Jurkat, Clone E6-1 (cell line): ENCODE measurements at regions not wholly inside any gene's neighbourhood (a gene's known extent, or its start where the extent isn't known, plus 50 kb on each side); places are given as distances from the start of the nearest gene placed in this dataset.
"Not testable (repeated sequence)": the region's sequence is repeated elsewhere in the genome, so short reads cannot be mapped to it uniquely, and the experiment has no call there.

ENCODE experiments used
- DNase-seq: peaks from one replicate; pipeline ENCODE4 v3.0.0-alpha.2; 2011; ENCODE audit warnings: low read depth, low spot score
- H3K4me3 ChIP-seq: 2 replicates; pipeline ENCODE4 v1.5.1; 2011; ENCODE audit warnings: mild to moderate bottlenecking, low read length, control low read depth, moderate library complexity

GRCh38 chr3:15977598-15978232 is 179.9 kb upstream of the ANKRD28 start:
- H3K4me3 ChIP-seq: no peak overlapping the region
- DNase-seq: no peak

- H3K4me3 ChIP-seq: no peak overlapping the region
- DNase-seq: no peak
These were observed 181.0 kb upstream of the ANKRD28 start for GRCh38 chr3:15978801-15979200.

DNA sequence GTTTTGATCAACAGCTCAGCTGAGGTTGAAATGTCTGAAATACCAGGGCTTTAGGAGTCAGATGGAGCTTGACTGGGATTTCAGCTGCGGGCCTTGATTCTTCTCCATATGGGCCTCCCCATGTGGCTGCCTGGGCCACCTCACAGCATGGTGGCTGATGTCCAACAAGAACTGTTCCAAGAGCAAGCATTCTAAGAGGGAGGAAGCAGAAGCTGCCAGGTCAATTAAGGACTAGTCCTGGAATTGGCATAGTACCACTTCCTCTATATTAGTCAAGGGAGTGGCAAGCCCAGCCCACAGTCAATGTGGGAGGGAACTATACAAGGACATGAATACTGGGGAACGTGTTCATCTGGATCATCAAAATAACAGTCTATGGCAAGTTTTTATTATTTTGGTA is 181.7 kb upstream of the ANKRD28 start:
- no peak for DNase-seq
- H3K4me3 ChIP-seq: no peak overlapping the region

DNA sequence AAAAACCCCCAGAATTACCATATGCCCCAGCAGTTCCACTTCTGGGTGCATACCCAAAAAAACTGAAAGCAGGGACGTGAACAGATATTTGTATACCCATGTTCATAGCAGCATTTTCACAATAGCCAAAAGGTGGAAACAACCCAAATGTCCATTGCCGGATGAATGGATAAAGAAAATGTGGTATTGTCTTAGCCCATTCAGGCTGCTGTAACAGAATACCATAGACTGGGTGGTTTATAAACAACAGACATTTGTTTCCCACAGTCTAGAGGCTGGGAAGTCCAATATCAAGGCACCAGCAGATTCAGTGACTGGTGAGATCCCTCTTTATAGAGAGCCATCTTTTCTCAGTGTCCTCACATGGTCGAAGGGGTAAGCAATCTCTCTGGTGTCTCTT is 182.1 kb upstream of the ANKRD28 start:
- H3K4me3 ChIP-seq: no peak overlapping the region
- DNase-seq: no peak

GRCh38 chr3:15982243-15982642 is 184.5 kb upstream of the ANKRD28 start:
- DNase-seq: no peak
- no peak overlapping the region for H3K4me3 ChIP-seq

DNA sequence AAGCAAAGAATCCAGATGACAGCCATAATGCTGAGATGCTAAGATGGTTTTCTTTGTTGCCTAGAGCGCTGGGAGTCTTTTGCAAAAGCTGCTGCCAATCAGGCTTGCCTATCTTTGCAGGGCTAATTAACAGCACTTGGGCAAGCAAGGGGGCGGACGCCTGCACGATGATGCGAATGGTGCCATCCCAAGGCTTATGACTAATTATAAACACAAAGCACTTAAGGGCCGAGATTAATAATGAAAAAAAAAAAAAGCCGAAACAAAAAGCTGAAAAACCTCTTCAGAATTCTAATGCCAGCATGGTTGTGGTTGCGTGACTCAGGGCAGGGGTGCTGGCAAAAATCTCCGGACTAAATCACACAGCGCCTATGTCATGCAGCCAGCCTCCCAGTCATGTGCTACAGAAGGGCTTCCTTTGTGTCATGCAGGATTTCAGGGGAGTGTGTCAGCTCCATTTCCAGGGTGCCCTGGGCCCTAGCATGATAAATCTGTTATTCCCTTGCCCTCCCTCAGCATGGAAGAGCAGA is 185.0 kb upstream of the ANKRD28 start:
- DNase-seq: no peak
- H3K4me3 ChIP-seq: no peak overlapping the region

DNA sequence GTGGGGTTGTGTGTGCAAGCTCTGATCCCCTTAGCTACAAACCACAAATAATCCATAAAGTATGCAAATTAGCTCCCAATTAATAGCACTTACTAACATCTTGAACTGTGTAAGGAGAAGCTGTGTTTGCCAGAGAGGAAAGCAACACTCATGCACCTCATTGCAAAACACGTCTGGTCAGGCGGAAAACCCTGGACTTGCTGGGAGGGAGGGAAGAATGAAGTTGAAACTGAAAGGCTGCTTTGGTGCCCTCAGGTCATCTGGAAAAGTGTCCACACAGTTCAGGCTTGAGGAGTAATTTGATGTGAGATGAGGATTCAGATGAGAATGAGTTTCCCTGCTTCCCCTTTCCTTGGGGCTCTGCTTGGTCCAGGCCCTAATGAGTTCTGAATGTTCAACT is 185.5 kb upstream of the ANKRD28 start:
- no peak overlapping the region for H3K4me3 ChIP-seq
- no peak for DNase-seq

GRCh38 chr3:15983693-15984092 is 185.9 kb upstream of the ANKRD28 start:
- H3K4me3 ChIP-seq: no peak overlapping the region
- DNase-seq: no peak

DNA sequence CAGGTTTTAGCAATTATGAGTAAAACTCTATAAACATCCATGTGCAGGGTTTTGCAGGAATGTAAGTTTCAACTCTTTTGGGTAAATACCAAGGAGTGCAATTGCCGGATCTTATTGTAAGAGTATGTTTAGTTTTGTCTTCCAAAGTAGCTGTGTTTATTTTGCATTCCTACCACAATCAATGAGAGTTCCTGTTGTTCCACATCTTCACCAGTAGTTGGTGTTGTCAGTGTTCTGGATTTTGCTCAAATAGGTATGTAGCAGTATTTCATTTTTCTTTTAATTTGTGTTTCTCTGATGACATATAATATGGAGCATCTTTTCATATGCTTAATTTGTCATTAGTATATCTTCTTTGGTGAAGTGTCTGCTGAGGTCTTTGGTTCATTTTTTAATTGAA is 185.1 kb upstream of the GALNT15 start:
- no peak for DNase-seq

GRCh38 chr3:15993660-15994059 is 180.8 kb upstream of the GALNT15 start:
- DNase-seq, H3K4me3 ChIP-seq: not testable (repeated sequence)

More for the DNA sequence above, 185.1 kb upstream of the GALNT15 start:
- no peak overlapping the region for H3K4me3 ChIP-seq

- H3K4me3 ChIP-seq, DNase-seq: not testable (repeated sequence)
These were observed 178.0 kb upstream of the GALNT15 start for GRCh38 chr3:15996496-15996895.

DNA sequence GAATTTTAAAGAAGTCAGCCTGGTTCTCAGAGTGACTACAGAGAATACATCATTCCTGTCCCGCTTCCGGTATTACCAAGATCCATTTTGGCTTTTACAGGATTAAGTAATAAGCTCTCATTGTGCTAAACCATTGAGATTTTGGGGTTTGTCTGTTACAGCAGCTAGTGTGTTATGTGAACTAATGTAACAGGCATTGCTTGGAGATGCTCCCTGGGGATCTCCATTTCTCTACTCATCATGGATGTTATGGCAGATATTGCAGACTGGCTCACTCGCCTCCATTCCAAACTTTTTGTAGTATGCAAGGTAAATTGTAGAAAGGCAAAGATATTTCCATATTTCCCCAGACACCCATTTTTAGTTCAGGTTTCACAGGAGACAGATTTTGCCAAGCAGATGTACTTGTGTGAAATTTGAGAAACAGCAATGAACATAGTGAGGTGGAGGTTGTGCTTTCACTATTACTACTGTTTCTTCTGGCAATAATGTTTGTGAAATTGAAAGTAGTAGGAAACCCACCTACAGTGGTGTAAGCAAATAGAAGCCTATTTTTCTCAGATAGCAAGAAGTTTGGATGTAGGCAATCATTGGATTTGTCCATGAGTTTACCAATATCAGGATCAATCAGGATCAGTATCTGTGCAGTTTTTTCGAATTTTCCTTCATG is 177.1 kb upstream of the GALNT15 start:
- DNase-seq: no peak
- no peak overlapping the region for H3K4me3 ChIP-seq

GRCh38 chr3:15998911-15999310 is 175.6 kb upstream of the GALNT15 start:
- DNase-seq: no peak
- no peak overlapping the region for H3K4me3 ChIP-seq

DNA sequence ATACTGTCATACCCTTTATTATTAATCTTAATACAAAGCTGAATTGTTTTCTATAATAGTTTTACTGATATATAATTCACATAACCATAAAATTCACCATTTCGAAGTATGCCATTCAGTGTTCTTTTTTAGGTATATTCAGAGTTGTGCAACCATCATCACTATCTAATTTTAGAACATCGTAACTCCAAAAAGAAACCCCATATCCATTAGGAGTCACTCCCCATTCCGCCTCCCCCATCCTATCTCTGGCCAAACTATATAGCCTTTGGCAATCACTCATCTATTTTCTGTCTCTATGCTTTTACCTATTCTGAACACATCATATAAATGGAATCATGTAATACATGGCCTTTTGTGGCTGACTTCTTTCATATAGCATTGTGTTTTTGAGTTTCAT is 169.7 kb upstream of the GALNT15 start:
- DNase-seq: no peak
- H3K4me3 ChIP-seq: no peak overlapping the region

- no peak overlapping the region for H3K4me3 ChIP-seq
These were observed 163.1 kb upstream of the GALNT15 start for GRCh38 chr3:16011376-16011775.

DNA sequence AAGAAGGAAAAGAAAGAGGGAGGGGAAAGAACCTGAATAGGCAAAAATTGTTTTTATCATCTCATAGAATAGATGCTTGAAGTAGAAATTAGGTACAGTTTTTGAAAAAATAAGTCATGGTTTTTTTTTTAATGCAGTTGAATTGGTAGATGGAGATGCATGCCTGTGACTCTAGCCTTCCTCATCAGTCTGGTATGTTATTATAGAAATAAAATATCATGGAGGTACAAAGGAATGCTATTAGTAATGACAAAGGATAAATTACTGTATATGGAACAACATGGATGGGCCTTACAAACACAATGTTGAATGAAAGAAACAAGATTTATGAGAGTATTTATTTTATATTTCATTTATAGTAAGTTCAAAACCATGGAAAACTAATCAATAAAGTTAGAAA is 162.4 kb upstream of the GALNT15 start:
- DNase-seq: no peak
- H3K4me3 ChIP-seq: no peak overlapping the region

More at GRCh38 chr3:16011376-16011775, 163.1 kb upstream of the GALNT15 start:
- DNase-seq: no peak

GRCh38 chr3:16013568-16013967 is 160.9 kb upstream of the GALNT15 start:
- no peak for DNase-seq
- H3K4me3 ChIP-seq: no peak overlapping the region

- DNase-seq: not testable (repeated sequence)
These were observed 152.7 kb upstream of the GALNT15 start for GRCh38 chr3:16021801-16022200.

DNA sequence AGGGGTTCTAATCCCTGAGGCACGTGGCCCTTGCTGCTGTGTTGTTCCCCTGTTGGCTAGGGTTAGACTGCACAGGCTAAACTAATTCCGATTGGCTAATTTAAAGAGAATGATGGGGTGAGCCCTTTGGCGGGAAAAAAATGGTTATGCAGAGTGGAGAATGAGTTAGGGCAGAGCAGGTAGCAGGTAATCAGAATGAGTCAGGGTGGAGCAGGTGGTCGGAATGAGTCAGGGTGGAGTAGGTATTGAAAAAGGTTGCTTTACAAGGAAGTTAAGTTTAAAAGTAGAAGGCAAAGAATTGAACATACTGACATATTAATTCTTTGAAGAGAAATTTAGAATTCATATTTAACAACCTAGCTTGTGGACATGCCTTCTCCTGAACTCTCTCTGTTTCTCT is 150.6 kb upstream of the GALNT15 start:
- H3K4me3 ChIP-seq, DNase-seq: not testable (repeated sequence)

More at GRCh38 chr3:16021801-16022200, 152.7 kb upstream of the GALNT15 start:
- H3K4me3 ChIP-seq: not testable (repeated sequence)

DNA sequence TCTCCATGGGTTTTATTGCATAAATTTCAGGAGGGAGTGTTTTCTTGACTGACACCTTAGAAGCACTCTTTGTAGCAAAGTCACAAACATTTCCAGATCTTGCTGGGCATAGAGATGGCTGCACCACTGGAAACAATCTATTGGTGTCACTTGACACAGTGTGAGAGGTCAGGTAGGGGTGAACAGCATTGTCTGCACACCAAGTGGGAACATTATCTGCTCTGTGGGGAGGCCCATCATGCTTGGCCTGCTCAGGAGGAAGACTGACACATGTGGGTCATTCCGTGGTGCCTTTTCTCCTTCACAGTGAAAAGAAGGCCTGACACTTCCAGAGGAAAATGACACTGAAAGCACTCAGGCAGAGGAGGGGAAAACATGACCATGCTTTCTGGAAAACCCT is 149.9 kb upstream of the GALNT15 start:
- DNase-seq: no peak
- no peak overlapping the region for H3K4me3 ChIP-seq

DNA sequence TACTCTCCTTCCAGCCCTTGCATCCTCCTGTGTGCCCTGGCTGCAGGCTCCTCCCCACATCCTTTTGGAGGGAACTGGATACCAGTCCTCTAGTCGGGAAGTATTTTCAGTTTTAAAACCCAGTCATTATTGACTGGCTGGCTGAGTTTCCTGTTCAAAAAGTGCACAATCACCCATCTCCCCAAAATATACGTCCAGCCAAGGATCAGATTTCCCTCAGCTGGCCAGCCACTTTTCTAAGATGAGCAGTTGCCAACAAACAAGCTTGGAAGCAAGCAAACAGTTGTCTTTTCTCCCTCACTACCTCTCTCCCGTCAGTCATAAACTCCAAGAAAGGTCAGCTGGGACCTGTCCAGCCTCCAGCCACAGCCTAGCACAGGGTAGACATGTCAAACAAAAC is 147.7 kb upstream of the GALNT15 start:
- H3K4me3 ChIP-seq: no peak overlapping the region
- no peak for DNase-seq
